ENCODE measurements at regions not wholly inside any gene's neighbourhood (a gene's known extent, or its start where the extent isn't known, plus 50 kb on each side); places are given as distances from the start of the nearest gene placed in this dataset.

DNA sequence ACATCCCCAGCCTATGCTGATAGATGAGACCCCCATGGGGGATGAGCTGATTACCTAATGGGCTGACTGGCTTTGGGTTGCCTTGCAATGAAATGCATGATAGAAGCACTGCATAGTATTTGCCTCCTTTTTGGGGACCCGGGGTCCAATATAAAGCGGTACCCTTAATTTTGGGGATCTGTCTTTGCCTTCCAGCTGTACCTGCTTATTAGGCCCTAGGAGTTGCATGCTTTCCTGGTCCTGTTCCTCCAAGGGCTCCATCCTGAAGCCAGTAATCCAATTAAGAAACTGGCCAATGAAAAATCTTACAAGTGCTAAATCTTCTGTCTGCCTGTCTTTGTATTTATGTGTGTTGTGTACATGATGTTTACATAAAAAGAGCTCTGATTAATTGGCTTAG, 791.6 kb downstream of the TRIML1 start:
- TF ChIP-seq, protein P1, sequence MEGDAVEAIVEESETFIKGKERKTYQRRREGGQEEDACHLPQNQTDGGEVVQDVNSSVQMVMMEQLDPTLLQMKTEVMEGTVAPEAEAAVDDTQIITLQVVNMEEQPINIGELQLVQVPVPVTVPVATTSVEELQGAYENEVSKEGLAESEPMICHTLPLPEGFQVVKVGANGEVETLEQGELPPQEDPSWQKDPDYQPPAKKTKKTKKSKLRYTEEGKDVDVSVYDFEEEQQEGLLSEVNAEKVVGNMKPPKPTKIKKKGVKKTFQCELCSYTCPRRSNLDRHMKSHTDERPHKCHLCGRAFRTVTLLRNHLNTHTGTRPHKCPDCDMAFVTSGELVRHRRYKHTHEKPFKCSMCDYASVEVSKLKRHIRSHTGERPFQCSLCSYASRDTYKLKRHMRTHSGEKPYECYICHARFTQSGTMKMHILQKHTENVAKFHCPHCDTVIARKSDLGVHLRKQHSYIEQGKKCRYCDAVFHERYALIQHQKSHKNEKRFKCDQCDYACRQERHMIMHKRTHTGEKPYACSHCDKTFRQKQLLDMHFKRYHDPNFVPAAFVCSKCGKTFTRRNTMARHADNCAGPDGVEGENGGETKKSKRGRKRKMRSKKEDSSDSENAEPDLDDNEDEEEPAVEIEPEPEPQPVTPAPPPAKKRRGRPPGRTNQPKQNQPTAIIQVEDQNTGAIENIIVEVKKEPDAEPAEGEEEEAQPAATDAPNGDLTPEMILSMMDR (IDR thresholded peaks at IDR 0.05; ENCODE audit: low read depth, low read length) = no peak
- TF ChIP-seq EZH2phosphoT487 (IDR thresholded peaks at IDR 0.05; ENCODE audit: low read depth) = no peak
